GM23338 (cell line): ENCODE measurements at regions not wholly inside any gene's neighbourhood (a gene's known extent, or its start where the extent isn't known, plus 50 kb on each side); places are given as distances from the start of the nearest gene placed in this dataset.

Experiments used
- ATAC-seq: fragments of 200-7000 bp; cut with Tn5 transposase; 3 replicates; pipeline ENCODE4 v1.9.1; 2020
- DNase-seq: peaks from one replicate; pipeline ENCODE4 v3.0.0-alpha.2; 2015; ENCODE audit warnings: low spot score
- H2AFZ ChIP-seq: fragments of 200-600 bp; sonication (generic); 2 replicates; pipeline ENCODE4 v1.8.0; 2016; ENCODE audit warnings: antibody characterized with exemption, mild to moderate bottlenecking, moderate library complexity
- H3F3A ChIP-seq: fragments of 200-600 bp; sonication (generic); replicated peaks from 2 replicates; pipeline ENCODE4 v1.8.0; 2017; ENCODE audit warnings: antibody characterized with exemption, mixed run types, low read depth
- H3K27ac ChIP-seq: fragments of 200-600 bp; sonication (generic); 2 replicates; pipeline ENCODE4 v1.6.1; 2016; ENCODE audit warnings: low read depth
- H3K27me3 ChIP-seq: fragments of 200-600 bp; sonication (generic); 2 replicates; pipeline ENCODE4 v1.8.0; 2016; ENCODE audit warnings: mild to moderate bottlenecking, mixed run types, moderate library complexity; ENCODE audit not compliant: insufficient read depth
- H3K36me3 ChIP-seq: fragments of 200-600 bp; sonication (generic); 2 replicates; pipeline ENCODE4 v1.8.0; 2016; ENCODE audit warnings: mild to moderate bottlenecking; ENCODE audit not compliant: insufficient read depth
- H3K4me1 ChIP-seq: fragments of 200-600 bp; sonication (generic); 2 replicates; pipeline ENCODE4 v1.8.0; 2016; ENCODE audit warnings: mild to moderate bottlenecking, moderate library complexity; ENCODE audit not compliant: insufficient read depth
- H3K4me2 ChIP-seq: fragments of 200-600 bp; sonication (generic); 2 replicates; pipeline ENCODE4 v1.7.1; 2017; ENCODE audit warnings: mixed run types
- H3K4me3 ChIP-seq: fragments of 200-600 bp; sonication (generic); 2 replicates; pipeline ENCODE4 v1.6.1; 2016; ENCODE audit warnings: mixed run types
- H3K79me2 ChIP-seq: fragments of 200-600 bp; sonication (generic); replicated peaks from 2 replicates; pipeline ENCODE4 v1.8.0; 2017; ENCODE audit warnings: mild to moderate bottlenecking; ENCODE audit not compliant: insufficient read depth
- H3K9me2 ChIP-seq: fragments of 200-600 bp; sonication (generic); 2 replicates; pipeline ENCODE4 v1.8.0; 2017; ENCODE audit not compliant: insufficient read depth
- H4K20me1 ChIP-seq: fragments of 200-600 bp; sonication (generic); replicated peaks from 2 replicates; pipeline ENCODE4 v1.8.0; 2017; ENCODE audit warnings: mild to moderate bottlenecking; ENCODE audit not compliant: insufficient read depth
- H3K27ac Mint-ChIP-seq: 2 replicates; pipeline ENCODE4 v1.8.0; 2020; ENCODE audit warnings: inconsistent platforms, mild to moderate bottlenecking, moderate library complexity, mixed read lengths
- H3K27me3 Mint-ChIP-seq: 3 replicates; pipeline ENCODE4 v1.8.0; 2022; ENCODE audit warnings: low read depth, mild to moderate bottlenecking, moderate library complexity, mixed read lengths, inconsistent platforms; ENCODE audit not compliant: insufficient read depth, poor library complexity
- H3K36me3 Mint-ChIP-seq: 3 replicates; pipeline ENCODE4 v1.8.0; 2021; ENCODE audit warnings: low read depth, mild to moderate bottlenecking, inconsistent platforms, moderate library complexity, mixed read lengths
- H3K4me1 Mint-ChIP-seq: 3 replicates; pipeline ENCODE4 v1.8.0; 2020; ENCODE audit warnings: mild to moderate bottlenecking, inconsistent platforms, mixed read lengths
- H3K4me3 Mint-ChIP-seq: 3 replicates; pipeline ENCODE4 v1.8.0; 2021; ENCODE audit warnings: moderate library complexity, mild to moderate bottlenecking, inconsistent platforms, mixed read lengths
- H3K9me3 Mint-ChIP-seq: 3 replicates; pipeline ENCODE4 v1.8.0; 2020; ENCODE audit warnings: moderate library complexity, mild to moderate bottlenecking, inconsistent platforms, mixed read lengths
- CREB1 ChIP-seq: fragments of 250-450 bp; sonication (Bioruptor Pico); IDR thresholded peaks from 2 replicates; pipeline ENCODE4 v1.5.0; 2020; ENCODE audit warnings: low read depth, mild to moderate bottlenecking, moderate library complexity
- EZH2 ChIP-seq: fragments of 200-600 bp; sonication (generic); IDR thresholded peaks from one replicate; pipeline ENCODE4 v1.8.0; 2017; ENCODE audit warnings: antibody characterized with exemption, mild to moderate bottlenecking, low read depth; ENCODE audit not compliant: unreplicated experiment
- NANOG ChIP-seq: IDR thresholded peaks from 2 replicates; pipeline ENCODE4 v1.6.1; 2016; ENCODE audit warnings: antibody characterized with exemption, borderline replicate concordance
- STAT1 ChIP-seq: IDR thresholded peaks from one replicate; pipeline ENCODE4 v1.6.1; 2016; ENCODE audit warnings: antibody characterized with exemption; ENCODE audit not compliant: unreplicated experiment
- ZNF114 ChIP-seq: fragments of 250-450 bp; sonication (Bioruptor Pico); IDR thresholded peaks from 2 replicates; pipeline ENCODE4 v1.5.0; 2020; ENCODE audit warnings: mild to moderate bottlenecking, moderate library complexity
- ZNF331 ChIP-seq: fragments of 250-450 bp; sonication (Bioruptor Pico); IDR thresholded peaks from 2 replicates; pipeline ENCODE4 v1.5.0; 2020; ENCODE audit warnings: low read depth, mild to moderate bottlenecking, moderate library complexity
- TF ChIP-seq, protein P1 (sequence below), 2 experiments: fragments of 200-600 bp in 1 of 2; sonication (generic) in 1 of 2; conservative IDR thresholded peaks; 2 replicates each; pipeline versions ENCODE4 v1.5.1 to v1.6.1; 2016 to 2017; ENCODE audit warnings: antibody characterized with exemption in 2 of 2, low read depth in 2 of 2, mild to moderate bottlenecking in 2 of 2, moderate library complexity in 1 of 2
- TF ChIP-seq, protein P2 (sequence below): IDR thresholded peaks from 2 replicates; pipeline ENCODE4 v1.6.1; 2016; ENCODE audit warnings: antibody characterized with exemption
- TF ChIP-seq, protein P3 (sequence below): fragments of 250-450 bp; sonication (Bioruptor Pico); IDR thresholded peaks from 2 replicates; pipeline ENCODE4 v1.5.0; 2020; ENCODE audit warnings: mild to moderate bottlenecking, moderate library complexity

DNA sequence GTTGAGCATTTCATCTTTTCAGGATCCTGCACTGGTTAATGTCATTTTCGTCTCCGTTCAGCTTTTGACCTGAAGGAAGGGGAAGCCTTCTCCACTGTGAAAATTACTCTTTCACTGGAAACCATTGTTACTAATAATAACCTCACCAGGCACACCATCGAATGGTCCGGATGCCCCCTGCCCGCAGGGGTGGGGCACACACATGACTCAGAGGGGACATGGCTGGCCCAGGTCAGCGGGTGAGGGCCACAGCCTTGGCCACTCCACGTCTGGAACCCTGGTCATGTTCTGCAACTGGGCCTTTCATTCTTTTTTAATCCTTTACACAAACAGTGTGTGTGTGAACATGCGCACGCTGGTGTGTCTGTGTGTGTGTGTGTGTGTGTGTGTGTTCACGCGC lies 191.8 kb downstream of the BCOR start:
- H3K9me3 Mint-ChIP-seq = no peaks in the 10 kb centered on the region
- no peak overlapping the region for H3K4me3 ChIP-seq
- TF ChIP-seq ZNF114 (CRISPR knock-in tag) = no peak
- no peak for TF ChIP-seq CREB1
- no peak for TF ChIP-seq STAT1
- TF ChIP-seq, protein P1, sequence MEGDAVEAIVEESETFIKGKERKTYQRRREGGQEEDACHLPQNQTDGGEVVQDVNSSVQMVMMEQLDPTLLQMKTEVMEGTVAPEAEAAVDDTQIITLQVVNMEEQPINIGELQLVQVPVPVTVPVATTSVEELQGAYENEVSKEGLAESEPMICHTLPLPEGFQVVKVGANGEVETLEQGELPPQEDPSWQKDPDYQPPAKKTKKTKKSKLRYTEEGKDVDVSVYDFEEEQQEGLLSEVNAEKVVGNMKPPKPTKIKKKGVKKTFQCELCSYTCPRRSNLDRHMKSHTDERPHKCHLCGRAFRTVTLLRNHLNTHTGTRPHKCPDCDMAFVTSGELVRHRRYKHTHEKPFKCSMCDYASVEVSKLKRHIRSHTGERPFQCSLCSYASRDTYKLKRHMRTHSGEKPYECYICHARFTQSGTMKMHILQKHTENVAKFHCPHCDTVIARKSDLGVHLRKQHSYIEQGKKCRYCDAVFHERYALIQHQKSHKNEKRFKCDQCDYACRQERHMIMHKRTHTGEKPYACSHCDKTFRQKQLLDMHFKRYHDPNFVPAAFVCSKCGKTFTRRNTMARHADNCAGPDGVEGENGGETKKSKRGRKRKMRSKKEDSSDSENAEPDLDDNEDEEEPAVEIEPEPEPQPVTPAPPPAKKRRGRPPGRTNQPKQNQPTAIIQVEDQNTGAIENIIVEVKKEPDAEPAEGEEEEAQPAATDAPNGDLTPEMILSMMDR (conservative IDR thresholded peaks at IDR 0.05; ENCODE audit: low read depth in 2 of 2) = no peak

DNA sequence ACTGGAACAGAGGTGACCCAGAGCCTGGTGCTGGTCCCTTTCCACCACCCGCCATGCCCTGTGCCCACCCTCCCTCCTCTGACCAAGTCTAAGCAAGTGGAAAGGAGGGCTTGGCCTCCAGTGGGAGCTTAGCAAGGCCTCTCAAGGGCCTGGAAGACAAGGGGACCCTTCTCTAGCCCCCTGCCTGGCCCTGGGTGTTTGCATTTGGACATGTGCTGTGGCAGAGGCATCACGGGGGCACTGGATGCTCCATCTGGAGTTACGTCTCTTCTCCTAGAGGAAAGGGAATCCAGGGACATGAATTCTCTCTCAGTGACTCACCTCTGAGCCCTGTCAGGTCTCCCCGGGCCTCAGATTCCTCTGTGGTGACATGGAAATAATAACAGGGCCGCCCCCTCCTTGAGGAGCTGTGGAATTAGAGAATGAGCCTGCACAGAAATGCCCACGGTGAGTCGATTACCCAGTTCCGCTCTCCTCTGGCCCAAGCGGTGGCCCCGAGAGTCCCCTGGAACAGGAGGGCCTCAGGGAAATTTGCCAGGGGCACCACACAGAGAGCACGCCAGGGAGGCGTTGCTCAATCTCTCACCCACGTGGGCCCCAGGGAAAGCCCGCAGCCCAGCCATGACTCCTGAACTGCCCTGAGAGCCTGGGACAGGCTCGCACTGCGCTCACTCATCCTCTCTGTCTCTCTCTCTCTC lies 189.6 kb downstream of the BCOR start:
- no peaks in the 10 kb centered on the region for H3K27me3 ChIP-seq
- no peak for TF ChIP-seq CREB1
- TF ChIP-seq, protein P2, sequence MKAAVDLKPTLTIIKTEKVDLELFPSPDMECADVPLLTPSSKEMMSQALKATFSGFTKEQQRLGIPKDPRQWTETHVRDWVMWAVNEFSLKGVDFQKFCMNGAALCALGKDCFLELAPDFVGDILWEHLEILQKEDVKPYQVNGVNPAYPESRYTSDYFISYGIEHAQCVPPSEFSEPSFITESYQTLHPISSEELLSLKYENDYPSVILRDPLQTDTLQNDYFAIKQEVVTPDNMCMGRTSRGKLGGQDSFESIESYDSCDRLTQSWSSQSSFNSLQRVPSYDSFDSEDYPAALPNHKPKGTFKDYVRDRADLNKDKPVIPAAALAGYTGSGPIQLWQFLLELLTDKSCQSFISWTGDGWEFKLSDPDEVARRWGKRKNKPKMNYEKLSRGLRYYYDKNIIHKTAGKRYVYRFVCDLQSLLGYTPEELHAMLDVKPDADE = no peak
- TF ChIP-seq, protein P3, sequence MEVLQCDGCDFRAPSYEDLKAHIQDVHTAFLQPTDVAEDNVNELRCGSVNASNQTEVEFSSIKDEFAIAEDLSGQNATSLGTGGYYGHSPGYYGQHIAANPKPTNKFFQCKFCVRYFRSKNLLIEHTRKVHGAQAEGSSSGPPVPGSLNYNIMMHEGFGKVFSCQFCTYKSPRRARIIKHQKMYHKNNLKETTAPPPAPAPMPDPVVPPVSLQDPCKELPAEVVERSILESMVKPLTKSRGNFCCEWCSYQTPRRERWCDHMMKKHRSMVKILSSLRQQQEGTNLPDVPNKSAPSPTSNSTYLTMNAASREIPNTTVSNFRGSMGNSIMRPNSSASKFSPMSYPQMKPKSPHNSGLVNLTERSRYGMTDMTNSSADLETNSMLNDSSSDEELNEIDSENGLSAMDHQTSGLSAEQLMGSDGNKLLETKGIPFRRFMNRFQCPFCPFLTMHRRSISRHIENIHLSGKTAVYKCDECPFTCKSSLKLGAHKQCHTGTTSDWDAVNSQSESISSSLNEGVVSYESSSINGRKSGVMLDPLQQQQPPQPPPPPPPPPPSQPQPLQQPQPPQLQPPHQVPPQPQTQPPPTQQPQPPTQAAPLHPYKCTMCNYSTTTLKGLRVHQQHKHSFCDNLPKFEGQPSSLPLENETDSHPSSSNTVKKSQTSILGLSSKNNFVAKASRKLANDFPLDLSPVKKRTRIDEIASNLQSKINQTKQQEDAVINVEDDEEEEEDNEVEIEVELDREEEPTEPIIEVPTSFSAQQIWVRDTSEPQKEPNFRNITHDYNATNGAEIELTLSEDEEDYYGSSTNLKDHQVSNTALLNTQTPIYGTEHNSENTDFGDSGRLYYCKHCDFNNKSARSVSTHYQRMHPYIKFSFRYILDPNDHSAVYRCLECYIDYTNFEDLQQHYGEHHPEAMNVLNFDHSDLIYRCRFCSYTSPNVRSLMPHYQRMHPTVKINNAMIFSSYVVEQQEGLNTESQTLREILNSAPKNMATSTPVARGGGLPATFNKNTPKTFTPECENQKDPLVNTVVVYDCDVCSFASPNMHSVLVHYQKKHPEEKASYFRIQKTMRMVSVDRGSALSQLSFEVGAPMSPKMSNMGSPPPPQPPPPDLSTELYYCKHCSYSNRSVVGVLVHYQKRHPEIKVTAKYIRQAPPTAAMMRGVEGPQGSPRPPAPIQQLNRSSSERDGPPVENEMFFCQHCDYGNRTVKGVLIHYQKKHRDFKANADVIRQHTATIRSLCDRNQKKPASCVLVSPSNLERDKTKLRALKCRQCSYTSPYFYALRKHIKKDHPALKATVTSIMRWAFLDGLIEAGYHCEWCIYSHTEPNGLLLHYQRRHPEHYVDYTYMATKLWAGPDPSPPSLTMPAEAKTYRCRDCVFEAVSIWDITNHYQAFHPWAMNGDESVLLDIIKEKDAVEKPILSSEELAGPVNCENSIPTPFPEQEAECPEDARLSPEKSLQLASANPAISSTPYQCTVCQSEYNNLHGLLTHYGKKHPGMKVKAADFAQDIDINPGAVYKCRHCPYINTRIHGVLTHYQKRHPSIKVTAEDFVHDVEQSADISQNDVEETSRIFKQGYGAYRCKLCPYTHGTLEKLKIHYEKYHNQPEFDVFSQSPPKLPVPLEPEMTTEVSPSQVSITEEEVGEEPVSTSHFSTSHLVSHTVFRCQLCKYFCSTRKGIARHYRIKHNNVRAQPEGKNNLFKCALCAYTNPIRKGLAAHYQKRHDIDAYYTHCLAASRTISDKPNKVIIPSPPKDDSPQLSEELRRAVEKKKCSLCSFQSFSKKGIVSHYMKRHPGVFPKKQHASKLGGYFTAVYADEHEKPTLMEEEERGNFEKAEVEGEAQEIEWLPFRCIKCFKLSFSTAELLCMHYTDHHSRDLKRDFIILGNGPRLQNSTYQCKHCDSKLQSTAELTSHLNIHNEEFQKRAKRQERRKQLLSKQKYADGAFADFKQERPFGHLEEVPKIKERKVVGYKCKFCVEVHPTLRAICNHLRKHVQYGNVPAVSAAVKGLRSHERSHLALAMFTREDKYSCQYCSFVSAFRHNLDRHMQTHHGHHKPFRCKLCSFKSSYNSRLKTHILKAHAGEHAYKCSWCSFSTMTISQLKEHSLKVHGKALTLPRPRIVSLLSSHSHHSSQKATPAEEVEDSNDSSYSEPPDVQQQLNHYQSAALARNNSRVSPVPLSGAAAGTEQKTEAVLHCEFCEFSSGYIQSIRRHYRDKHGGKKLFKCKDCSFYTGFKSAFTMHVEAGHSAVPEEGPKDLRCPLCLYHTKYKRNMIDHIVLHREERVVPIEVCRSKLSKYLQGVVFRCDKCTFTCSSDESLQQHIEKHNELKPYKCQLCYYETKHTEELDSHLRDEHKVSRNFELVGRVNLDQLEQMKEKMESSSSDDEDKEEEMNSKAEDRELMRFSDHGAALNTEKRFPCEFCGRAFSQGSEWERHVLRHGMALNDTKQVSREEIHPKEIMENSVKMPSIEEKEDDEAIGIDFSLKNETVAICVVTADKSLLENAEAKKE (CRISPR knock-in tag) = no peak
- no peak for TF ChIP-seq NANOG
- TF ChIP-seq, protein P1 (conservative IDR thresholded peaks at IDR 0.05; ENCODE audit: low read depth in 2 of 2) = no peak
- no peak for TF ChIP-seq EZH2
- TF ChIP-seq ZNF331 (CRISPR knock-in tag) = no peak

More for the DNA sequence above, 191.8 kb downstream of the BCOR start:
- no peak overlapping the region for H3K4me3 Mint-ChIP-seq
- Histone ChIP-seq H3K27me3 (no peaks in the 10 kb centered on the region), H2AFZ (no peak overlapping the region), H3K27ac (no peak overlapping the region), H3K79me2 (no peaks in the 10 kb centered on the region), H3K36me3 (no peaks in the 10 kb centered on the region), H3F3A (no peaks in the 10 kb centered on the region), H3K4me2 (no peak overlapping the region), H3K9me2 (no peaks in the 10 kb centered on the region), H4K20me1 (no peaks in the 10 kb centered on the region), H3K4me1 (no peaks in the 10 kb centered on the region)
- H3K27ac Mint-ChIP-seq = no peak overlapping the region
- peaks cover 12% of the 10 kb centered on the region for H3K27me3 Mint-ChIP-seq
- no peaks in the 10 kb centered on the region for H3K36me3 Mint-ChIP-seq
- DNase-seq (no peak), ATAC-seq (no peak)
- H3K4me1 Mint-ChIP-seq = peaks cover 16% of the 10 kb centered on the region

More for the DNA sequence above, 189.6 kb downstream of the BCOR start:
- Histone ChIP-seq H3K4me2 (no peak overlapping the region), H2AFZ (no peak overlapping the region), H3K36me3 (no peaks in the 10 kb centered on the region), H3F3A (no peaks in the 10 kb centered on the region), H4K20me1 (no peaks in the 10 kb centered on the region), H3K4me1 (no peaks in the 10 kb centered on the region), H3K79me2 (no peaks in the 10 kb centered on the region), H3K27ac (no peak overlapping the region), H3K4me3 (no peak overlapping the region), H3K9me2 (no peaks in the 10 kb centered on the region)
- Mint-ChIP-seq H3K27ac (no peak overlapping the region), H3K27me3 (peaks cover 14% of the 10 kb centered on the region), H3K9me3 (no peaks in the 10 kb centered on the region), H3K36me3 (no peaks in the 10 kb centered on the region), H3K4me1 (peaks cover 7% of the 10 kb centered on the region), H3K4me3 (no peak overlapping the region)
- DNase-seq (no peak), ATAC-seq (peak; percentile 68)
